HG03045 (cell line): ENCODE measurements at regions not wholly inside any gene's neighbourhood (a gene's known extent, or its start where the extent isn't known, plus 50 kb on each side); places are given as distances from the start of the nearest gene placed in this dataset.

Source experiments
- ATAC-seq: cut with Tn5 transposase; IDR thresholded peaks from one replicate; pipeline ENCODE4 v1.9.1; 2021; ENCODE audit warnings: mild to moderate bottlenecking, moderate library complexity; ENCODE audit not compliant: unreplicated experiment

GRCh38 chr12:93318720-93319522 is 58.8 kb upstream of the NUDT4 start:
- ATAC-seq, result no peak

- no peak for ATAC-seq
These were observed 58.1 kb upstream of the NUDT4 start for GRCh38 chr12:93319523-93320050.

- no peak for ATAC-seq
These were observed 54.9 kb upstream of the NUDT4 start for GRCh38 chr12:93322784-93323183.

- ATAC-seq, result no peak
These were observed 53.9 kb upstream of the NUDT4 start for GRCh38 chr12:93323625-93324329.

GRCh38 chr12:93325855-93326254 is 51.9 kb upstream of the NUDT4 start:
- no peak for ATAC-seq
